ENCODE measurements at regions not wholly inside any gene's neighbourhood (a gene's known extent, or its start where the extent isn't known, plus 50 kb on each side); places are given as distances from the start of the nearest gene placed in this dataset.

DNA sequence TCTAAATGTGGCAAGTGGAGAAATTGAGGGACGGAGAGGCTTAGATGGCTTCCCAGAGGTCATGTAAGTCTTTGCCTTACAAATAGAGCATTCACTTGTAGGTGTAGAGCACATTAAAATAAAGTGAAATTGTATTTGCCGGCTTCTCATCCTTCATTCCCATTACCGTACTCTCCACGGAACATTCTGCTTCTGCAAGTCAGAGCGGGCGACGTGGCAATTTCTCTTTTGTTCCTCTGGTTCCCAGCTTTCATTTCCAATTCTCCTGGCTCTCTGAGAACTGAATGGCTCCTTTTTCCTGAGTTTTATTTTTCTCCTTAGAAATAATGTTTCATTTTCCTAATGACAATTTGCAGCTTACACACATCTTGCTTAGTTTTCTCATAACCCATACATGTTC lies 51.3 kb upstream of the PFKP start:
- intact Hi-C loops (cut with micrococcal nuclease) = no loop called here

DNA sequence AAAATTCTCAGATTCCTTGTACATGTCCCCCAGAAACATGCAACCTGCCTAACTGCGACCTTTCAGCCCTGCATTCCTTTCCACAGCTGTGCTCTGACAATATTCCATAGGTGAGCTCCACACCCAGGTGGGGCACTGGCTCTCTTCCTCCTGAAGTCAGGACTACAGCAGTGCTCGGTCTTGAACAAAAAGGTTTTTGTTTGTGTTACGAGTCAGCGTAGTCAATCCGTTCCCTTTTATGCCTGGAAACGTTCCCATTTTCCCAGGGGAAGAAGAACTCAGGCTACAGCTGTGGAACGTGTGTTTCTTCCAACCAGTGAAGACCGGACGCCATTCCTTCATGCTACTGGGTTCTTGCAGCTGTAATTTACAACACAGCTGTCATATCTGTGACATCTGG lies 52.4 kb upstream of the PFKP start:
- intact Hi-C loops (cut with micrococcal nuclease) = no loop called here

DNA sequence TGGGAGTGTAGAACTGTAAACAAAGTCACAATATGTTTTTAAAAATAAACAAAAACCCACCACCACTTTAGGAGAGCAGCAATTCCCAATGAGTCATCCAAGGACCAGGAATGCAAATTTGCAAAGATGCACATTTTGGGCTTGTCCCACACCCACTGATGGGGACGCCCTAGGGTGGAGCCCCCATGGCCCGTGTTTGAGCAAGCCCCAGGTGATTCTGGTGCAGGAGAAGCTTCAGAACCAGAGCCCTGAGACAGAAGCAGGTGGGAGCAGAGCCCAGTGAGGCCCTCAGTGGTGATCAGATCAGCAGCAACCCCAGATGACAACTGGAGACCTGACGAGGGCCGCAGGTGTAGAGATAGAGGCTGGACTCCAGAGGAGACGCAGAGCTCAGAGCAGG lies 55.1 kb upstream of the PFKP start:
- intact Hi-C loops (cut with micrococcal nuclease) = no loop called here

DNA sequence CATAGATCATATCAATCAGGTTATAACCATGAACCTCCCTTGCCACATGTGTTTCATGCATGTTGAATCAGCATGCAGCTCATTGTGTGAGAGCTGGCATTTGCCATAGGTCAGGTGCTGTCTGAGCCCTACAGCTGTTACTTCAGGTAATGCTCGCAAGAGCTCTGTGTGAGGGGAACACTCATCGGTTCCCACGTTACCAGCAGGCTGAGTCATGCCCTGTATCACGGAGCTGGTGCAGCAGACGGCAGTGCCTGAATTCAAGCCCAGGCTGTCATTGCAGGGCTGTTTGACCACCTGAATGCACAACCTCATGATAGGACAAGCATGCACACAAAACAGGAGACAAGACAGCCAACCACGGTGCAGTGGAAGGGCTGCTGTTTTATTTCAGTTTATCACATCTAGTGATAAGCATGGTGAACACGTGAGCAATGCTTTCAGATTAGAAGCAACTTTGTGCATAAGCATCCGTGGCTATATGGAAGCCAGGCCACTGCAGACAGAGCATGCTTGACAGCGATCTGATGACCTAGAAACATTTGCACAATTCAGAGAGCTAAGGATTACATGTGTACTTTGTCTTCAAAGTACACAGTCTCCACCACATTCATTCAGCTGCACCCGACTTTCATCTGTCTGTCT lies 56.4 kb upstream of the PFKP start:
- intact Hi-C loops (cut with micrococcal nuclease) = no loop called here

DNA sequence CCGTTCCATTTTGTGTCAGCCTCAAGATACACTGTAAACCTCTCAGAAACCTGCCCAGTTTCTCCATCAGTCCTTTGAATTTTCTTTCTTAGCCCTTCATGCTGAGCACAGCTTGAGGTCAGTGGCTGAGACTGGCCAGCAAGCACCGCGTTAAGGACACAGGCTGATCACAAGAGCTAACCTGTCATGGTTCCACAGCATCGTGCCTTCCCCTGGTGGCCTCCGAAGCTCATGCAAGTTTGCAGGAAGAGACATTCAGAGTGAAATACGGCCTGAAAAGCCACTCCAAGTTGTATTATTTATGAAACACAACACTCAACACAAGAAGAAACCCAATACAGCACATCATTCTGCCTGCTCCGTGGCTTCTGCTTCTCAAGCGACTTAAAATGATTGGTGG lies 57.0 kb upstream of the PFKP start:
- intact Hi-C loops (cut with micrococcal nuclease) = no loop called here

DNA sequence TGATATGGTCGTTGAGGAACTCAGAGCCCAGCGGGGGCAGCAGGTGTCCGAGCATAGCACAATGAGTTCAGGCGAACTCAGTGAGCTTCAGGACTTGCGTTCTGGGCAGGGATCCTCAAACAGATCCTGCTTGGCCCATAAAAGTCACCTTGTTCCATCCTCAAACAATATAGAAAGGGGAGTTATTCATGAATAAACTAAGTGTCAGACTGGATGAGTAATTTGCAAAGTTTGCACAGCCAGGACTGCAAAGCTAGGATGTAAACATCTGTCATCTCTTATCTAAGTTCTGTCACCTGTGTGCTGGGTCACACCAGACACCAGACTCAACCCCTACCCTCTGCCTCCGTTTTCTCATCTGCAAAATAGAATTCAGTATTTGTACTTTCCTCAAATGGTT lies 58.0 kb upstream of the PFKP start:
- intact Hi-C loops (cut with micrococcal nuclease) = no loop called here

DNA sequence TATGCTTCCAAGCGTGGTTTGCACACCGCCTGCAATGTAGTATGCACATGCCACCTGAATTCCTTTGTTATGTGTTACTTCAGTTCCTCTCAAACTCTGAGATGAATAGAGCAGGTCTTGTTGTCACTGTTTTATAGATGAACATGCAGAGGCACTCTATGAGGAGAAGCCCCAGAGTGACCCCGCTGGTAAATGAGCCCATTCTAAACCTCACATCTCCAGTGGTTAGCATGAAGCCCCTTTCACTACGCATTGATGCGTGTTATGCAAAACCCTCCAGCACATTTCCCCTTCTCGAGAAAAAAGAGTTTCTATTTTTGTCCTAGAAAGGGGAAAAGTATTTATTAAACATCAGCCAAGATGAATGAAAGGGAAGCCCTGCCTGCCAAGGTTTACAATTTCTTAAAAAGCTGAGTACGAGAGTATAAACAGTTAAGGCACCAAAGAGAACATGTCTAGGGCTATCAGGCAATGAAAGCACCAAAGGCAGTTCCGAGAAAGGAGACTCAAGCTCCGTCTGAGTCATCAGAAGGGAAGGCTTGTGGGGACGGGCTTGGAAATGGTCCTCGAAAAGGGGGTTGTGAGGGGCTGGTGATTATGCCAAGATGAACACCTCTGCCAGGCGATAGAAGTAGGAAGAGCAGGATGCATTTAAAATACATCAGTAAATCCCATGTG lies 58.7 kb upstream of the PFKP start:
- intact Hi-C loops (cut with micrococcal nuclease) = no loop called here

DNA sequence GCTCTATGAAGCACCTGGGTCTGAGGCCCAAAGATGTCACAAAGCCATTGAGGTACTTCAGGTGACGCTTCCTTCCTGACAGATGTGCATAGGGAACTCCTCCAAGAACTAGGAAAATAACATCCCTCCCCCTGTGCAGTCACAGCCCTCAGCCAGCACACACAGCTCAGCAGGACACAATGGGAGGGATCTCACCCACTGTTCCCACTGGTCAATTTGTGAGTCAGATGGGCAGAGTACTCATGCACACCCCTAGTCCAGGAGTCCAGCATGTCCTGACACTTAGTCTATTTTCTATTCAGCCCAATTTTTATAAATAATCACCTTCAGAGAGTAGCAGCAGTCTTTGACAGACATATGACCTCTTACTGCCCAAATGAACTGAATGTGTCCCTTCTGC lies 60.7 kb upstream of the PFKP start:
- intact Hi-C loops (cut with micrococcal nuclease) = no loop called here

DNA sequence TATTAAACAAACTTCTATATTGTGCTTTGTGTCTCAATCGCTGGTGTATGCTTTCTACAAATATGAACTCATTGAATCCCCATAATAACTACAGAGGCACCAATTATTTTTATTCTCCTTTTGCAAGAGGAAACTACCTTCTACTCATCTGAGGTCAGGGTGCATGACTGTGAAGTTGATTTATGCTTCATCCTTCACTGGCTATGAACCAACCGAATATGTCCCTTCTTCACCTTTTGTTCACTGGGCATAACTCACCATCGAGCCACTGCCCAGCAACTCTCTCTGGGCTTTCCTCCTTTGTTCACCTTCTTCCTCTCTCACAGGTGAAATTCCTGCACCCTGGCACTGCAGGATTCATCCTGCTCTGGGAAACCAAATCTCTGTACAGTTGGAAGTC lies 61.3 kb upstream of the PFKP start:
- intact Hi-C loops (cut with micrococcal nuclease) = no loop called here

DNA sequence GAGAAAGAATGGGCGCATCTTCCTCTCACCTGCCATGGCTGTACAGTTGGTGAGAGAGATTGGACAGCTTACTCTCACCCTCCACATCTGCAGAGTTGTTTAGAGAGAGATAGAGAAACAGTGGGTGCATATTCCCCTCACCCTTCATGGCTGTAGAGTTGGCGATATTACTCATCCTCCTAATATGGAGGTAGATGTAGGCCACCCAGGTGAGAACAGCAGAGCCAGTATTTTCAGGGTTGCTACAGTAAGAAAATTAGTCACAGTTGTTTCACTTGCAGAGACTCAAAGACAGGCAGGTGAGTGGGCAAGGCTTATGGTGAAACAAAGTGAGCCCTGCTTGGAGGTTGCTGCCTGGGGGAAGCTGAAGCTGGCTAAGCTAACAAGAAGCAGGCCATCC lies 65.0 kb upstream of the PFKP start:
- intact Hi-C loops (cut with micrococcal nuclease) = no loop called here

DNA sequence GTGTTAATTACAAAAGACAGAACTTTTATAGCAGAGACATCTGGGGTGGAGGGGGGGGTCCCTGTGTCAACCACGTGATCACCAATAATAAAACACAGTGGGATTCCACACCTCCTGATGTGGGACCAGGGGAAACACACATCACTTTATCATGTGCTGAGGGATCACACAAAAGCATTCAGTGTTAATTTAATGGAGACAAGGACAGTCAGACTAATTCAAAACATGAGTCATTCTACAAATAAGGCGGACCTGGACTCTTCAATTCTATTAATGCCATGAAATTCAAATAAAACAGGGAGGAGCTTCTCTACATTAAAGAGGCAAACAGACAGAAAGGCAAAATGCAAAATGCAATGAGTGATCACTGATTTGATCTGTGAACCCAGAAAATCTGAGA lies 67.3 kb upstream of the PFKP start:
- intact Hi-C loops (cut with micrococcal nuclease) = no loop called here

DNA sequence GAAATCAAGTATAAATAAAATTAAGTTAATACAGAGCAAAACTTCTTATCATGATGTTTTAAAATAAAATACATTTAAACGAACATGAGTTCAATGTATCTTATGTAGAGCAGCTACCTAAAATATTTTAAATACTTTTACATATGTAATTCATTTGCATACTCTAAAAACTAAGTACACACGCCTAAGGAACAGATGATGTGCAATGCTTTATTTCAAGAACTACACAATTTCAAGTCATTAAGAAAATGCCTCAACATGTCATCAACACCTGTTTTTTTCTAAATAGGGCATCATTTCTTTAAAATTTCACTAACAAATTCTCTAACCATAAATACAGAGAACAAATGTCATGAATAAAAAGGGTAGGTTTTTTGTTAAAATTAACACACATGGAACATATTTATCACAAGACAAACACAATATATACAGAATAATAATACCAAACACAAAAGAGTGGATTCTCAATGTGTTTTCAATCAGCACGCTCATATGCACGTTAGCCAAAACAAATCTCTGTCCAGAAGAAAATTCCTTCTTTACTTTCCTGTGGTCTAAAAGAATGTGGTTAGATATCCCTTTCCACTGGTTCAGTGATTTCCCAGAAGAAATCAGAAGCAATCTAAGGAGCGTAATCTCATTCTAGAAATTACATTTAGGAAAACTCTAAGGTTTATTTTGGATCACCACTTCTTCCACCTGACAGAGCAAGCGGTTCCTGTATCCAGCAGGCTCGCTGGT lies 73.0 kb upstream of the PFKP start:
- intact Hi-C loops (cut with micrococcal nuclease) = no loop called here

DNA sequence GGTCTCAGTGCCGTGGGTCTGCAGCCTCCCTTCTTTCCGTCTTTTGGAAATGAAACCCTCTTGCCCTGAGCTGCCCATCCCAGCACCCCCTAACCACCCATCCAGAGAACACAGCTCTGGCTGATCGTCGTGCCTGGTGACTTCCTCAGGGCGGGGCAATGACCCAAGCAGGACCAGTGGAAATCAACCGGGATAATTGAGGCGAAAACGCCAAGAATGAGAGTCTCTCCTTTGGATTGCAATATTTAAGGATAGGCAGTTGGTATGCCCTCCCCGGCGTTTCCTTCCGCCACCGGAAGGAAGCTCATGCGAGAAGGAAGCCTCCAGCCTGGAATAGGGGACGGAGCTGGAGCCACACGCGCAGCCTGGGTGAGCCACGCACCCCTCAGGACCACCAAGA lies 73.7 kb upstream of the PFKP start:
- intact Hi-C loops (cut with micrococcal nuclease) = no loop called here

DNA sequence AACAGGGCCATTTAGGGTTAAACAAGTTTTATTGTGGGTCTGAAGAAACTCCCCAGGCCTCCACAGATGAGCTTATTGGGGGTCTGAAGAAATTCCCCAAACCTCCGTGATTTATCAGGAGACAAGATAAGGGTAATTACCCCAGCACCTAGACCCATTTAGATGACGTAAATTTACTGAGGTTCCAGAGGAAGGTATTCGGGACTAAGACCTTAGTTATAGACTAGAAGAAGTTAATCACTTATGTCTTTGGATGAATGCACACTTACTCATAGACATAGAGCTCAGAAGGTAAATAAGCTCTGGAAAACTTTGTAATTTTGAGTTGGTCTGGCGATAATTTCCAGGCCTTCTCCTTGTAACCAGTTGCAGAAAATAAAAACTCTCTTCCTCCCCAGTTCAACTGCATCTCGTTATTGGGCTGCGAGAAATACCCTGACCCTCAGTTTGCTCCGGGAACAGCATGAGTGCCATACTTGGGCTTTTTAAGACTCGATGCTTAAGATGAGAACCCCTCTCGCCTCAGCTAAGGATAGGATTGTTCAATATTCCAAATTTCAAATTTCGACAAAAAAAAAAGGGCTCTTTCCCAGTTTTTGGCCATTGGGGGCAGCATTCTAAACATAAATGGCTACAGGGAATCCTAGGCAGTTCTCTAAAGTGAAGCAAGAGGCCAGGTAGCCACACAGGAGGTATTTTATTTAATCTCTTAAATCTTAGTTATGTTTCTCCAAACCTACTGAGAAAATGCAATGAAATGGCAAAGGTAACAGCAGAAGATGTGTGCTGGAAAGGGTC lies 74.7 kb upstream of the PFKP start:
- intact Hi-C loops (cut with micrococcal nuclease) = no loop called here

DNA sequence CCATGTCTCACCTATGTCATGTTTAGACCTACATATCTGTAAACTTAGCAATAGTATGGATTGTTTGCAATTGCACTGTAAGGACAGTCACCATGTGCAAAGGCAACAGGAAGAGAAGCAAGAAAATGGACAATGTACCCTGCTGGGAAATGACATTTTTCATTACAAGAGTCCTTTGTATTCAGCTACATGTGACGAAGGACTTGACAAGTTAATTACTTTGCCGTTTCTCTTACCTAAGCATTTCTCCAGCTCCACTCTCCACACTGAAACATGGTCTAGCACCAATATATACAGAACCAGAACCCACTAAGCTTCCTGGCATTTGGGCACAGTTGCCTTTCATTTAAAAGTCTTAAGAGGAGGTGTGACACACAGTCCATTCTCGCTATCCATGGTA lies 76.6 kb upstream of the PFKP start:
- intact Hi-C loops (cut with micrococcal nuclease) = no loop called here

DNA sequence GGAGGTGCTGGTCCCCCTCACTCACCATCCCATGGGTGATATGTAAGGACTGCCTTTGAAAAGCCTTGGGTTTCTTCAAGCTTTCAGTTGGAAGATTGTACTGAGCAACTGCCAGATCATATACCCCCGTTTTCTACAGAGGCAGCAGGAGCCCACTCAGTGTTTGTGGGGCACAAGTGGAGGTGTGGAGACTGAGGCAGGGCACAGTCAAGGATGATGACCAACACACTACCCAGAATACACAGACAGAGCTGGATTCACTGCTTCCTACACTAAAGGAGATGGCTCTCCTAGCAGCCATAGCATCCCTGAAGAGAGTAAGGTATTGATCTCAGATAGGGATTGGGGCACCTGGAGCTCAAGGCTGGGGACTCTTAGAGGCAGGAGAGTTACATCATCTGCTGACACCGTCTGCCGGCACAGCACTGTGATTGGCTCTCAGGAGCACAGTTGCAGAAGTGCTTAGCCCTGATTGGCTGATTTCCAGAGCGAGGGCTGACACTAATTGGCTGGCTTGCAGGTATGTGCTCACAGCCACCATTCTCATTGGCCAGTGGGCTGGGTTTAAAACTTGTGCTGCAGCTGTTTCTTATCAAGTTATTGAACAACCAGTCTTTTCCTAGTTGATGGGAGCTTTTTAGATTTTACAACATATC lies 77.9 kb upstream of the PFKP start:
- intact Hi-C loops (cut with micrococcal nuclease) = no loop called here

DNA sequence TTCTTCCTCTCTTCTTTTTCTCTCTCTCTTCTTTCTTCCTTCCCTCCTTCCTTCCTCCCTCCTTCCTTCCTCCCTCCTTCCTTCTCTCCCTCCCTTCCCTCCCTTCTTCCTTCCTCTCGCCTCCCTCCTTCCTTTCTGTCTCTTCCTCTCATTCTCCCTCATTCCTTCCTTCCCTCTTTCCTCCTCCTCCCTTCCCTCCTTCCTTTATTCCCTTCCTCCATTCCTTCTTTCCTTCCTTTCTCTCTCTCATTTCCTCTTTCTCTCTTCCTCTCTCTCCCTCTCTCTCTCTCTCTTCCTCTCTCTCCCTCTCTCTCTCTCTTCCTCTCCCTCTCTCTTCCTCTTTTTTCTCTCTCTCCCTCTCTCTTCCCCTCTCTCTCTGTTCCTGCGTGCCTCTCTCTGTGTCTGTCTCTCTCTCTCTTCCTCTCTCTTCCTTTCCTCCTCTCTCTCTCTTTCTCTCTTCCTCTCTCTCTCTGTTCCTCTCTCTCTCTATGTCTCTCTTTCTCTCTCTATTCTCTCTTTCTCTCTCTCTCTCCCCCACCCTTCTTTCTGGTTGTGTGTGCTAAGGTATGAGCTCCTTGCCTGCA lies 80.1 kb upstream of the PFKP start:
- intact Hi-C loops (cut with micrococcal nuclease) = no loop called here

DNA sequence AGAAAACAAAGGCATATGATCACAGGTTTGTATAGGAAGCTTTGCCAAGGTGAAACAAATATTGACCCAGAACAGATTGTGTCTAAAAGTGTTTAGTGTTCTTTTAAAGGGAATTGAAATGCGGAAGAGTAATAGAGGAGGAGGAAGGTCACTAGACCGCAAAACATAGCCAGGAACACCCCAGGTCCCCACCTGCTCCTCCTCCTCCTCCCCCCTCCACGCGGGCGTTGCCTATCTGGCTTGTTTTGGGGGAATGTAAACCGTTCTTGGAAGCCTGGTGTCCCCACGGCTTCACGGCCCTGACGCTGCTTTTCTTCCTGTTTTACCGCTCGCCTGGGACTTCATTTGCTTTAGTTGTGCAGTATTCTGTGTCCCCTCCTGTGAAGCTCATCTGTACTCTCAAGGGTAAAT lies 81.0 kb upstream of the PFKP start:
- intact Hi-C loops (cut with micrococcal nuclease) = no loop called here

DNA sequence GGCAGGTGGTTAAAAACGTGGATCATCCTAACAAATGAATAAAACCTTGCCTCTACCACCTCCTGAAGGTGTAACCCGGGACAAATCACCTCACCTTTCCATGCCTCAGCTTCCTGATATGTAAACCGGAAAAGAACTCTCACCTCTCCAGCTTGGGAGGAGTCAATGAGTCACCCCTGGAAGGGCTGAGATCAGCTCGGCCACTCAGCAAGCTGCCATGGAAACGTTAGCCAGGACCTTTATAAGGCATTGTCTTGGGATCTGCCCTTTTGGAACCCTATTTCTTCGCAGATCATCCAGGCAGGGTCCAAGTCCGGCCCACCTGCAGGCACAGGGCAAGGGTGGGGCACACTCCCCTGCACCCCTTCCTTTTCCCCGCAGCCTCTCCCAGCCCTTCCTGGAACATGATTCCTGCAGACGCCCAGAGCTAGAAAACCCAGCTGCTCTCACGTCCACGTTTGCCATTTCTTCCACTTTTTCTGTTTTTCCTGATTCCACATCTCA lies 81.6 kb upstream of the PFKP start:
- intact Hi-C loops (cut with micrococcal nuclease) = no loop called here

DNA sequence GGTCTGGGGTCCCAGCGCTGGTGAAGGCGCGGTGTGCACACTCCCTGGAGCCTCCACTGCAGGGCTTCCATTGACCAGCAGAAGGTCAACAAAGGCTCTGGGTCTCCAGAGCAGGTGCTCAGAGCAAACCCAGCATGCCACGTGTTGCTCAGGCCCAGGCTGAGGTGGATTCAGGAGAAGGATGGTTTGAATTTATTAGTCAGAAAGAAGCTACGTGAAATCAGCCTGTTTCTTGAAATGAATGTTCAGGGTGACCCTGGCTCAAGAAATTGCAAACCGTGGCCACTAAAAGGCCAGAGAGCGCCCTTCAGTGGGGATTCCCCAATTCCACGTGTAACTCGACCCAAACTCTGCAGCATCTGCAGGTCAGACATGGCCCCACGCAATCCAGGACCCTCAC lies 82.7 kb upstream of the PFKP start:
- intact Hi-C loops (cut with micrococcal nuclease) = no loop called here

DNA sequence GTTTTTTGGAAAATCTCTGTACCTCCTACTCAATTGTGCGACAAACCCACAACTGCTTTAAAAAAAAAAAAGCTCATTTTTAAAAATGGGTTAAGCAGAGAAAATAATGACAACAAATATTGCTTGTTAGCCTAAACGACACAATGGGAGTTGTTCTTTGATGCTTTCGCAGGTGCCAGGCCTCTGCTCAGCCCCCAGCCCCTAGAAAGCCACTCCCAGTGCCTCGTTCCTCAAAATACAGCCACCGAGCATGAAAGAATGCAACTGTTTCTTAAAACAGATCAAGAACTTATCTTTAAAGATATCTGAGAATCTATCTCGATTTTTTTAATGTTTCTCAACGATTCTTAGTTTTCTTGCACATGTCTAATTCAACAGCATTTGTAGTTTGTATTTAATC lies 85.2 kb upstream of the PFKP start:
- intact Hi-C loops (cut with micrococcal nuclease) = no loop called here

All from T-helper 2 cell treated with Interferon-gamma antibody and Interleukin-4, amounts not matched to agents 100 ng/mL and 5 ng/mL, for 36 hours (primary cell).